ENCODE measurements at regions not wholly inside any gene's neighbourhood (a gene's known extent, or its start where the extent isn't known, plus 50 kb on each side); places are given as distances from the start of the nearest gene placed in this dataset.

DNA sequence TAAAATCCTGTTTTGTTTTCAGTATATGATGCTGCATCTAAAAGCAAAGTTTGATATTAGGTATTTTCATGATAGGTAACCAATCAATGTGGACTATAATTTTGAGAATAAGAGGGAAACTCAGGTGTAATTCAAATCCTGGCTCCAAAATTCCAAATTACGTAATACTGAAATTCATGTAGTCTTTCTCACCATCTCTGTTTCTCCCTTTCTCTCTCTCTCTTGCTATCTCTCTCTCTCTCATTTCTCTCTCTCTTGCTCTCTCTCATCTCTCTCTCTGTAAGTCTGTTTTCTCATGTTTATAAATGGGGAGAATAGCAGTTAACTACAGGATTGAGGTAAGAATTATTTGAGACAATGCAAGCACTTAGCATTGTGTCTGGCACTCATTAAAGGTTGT, 401.1 kb upstream of the TLE4 start:
- no peak for DNase-seq

DNA sequence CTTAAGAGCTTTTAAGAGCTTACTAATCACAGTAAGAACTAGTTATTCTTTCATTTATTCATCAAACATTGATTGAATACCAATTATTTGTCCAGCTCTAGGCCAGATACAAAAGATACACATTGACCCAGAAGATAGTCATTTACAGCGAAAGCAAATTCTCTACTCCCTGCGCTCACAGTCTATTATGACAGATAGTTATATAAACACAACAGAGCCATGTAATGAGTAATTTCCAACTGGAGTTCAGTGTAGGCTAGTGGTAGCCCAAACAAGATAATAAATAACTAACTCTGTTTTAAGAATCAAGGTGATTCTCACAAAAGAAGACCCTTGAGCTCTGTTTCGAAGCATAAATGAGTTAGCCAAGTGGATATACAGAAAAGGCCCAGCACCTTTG, 397.8 kb upstream of the TLE4 start:
- DNase-seq: no peak

DNA sequence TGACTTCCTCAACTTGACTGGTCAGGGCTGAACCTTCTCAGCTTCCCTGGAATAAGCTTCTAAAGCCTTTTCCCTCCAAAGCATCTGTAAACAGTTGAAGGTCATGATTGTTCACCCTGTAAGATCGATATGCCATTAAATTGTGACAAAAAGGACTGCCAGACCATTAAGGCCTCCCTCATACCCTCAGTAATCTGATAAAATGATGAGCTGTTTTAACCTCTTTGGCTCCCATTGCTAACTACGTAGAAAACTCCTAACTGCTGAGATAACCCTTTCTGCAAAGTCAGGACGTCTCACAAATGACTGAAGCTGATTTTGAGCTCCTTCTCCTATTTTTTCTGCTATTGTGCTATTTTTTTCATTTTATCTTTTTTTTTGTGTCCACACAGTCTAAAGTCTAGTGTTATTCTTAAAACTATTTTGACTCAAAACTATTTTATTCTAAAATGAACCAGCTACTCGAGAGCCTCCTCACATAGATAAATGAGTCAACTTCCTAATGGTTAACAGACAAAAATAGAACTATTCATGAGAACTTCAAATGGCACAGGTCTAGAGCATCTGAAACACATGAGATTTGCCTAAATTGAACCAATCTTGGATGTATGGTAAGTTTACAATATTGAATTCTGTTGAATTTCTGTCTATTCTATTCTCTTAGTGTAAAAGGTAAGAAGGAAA, 395.6 kb upstream of the TLE4 start:
- DNase-seq: no peak

DNA sequence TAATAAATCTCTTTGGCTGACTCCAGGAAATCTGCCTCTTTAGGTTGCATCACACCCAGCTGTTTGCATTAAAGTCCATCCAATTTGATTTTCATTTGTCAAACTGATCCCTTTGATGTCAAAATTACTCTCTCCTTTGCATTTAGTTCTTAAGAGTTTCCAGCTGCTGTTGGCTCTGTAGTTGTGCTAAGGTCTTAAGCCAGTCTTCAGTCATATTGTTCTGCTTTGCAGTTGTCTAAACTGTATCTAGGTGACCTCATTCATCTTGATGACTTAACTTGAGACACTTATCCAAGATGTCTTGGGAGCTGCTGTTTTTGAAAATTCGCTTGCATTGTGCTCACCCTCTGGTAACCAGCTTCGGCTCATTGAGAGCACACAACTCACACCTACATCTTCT, 386.9 kb upstream of the TLE4 start:
- no peak for DNase-seq

DNA sequence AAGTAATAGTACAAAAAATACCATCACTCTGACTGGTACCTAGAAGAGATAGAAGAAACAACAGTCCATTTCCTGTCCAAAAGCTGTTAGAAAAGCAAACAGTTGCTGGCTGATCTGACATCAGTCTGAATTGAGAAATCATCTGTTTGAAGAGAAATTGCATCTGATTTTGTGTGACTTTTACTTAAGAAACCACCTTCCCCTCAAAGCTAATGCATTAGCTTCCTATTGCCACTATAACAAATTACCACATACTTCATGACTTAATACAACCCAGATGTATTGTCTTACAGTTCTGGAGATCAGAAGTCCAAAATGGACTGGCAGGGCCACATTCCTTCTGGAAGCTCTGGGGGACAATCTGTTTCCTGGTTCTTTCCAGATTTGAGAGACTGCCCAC, 385.9 kb upstream of the TLE4 start:
- no peak for DNase-seq

DNA sequence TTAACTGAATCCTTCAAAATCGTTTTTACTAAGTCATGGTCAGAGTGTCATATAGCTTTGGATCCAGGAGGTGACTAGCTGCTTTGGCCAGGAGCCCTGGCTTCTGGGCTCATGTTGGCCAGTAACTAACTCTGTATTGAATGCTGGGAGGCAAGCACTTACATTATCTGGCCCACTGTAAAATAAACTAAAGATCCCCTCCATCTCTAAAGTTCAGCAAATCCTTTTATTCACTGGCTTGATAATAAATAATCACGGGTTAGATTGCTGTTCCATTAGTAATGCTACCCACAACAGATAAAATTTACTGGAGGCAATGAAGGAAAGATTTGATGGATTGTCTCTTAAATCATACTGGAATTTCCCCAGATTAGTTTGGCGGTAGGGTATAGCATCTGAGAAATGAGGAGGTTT, 382.2 kb upstream of the TLE4 start:
- DNase-seq: no peak

DNA sequence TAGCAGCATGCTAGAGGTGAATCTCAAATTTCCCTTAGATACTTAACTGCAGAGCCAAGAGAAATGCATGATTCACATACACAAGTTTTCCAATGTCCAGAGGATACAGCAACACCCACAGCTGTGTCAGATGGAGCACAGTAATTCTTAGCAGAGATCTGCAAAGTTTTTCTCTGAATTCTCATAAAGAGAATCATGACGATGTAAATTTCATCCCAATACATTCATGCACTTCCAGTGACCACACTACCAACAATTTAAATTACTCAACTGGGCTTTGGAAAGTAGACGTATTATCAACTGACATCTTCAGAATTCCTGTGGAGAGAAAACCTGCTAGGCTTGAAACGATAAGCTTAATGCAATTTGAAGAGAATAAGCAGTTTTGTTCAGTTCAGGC, 378.8 kb upstream of the TLE4 start:
- DNase-seq: no peak

DNA sequence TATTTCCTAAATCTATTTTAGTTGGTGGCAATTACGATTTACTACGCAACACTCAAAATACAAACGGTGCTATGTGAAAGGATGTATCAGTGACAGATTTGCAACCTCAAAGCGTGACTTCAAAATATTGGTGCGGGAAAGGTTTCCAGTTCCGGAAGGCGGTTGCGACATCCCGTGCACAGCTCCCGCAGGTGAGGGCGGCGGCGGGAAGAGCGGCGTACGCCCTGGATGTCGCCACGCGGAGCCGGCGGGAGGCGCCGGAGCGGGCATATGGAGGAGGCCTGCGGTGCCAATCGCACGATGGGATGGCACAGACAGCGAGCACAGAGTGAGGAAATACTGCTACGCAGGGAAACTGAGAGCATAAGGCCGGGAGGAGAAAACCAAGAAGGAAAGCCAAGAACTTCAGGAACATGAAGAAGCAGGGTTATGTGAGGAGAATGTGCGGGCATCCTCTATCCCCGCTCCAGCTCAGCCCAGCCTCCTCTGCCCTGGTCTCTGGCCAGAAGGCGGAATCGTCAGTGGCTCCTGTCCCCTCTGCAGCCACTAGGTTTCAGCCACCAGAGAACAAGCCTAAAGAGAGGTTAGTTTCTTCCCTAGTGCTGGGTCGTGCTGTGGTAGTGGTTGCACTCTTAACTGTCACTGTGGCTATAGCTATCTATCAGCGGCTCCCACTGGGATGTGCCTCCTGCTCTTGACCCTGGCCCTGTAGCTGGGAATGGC, 378.1 kb upstream of the TLE4 start:
- DNase-seq: no peak

DNA sequence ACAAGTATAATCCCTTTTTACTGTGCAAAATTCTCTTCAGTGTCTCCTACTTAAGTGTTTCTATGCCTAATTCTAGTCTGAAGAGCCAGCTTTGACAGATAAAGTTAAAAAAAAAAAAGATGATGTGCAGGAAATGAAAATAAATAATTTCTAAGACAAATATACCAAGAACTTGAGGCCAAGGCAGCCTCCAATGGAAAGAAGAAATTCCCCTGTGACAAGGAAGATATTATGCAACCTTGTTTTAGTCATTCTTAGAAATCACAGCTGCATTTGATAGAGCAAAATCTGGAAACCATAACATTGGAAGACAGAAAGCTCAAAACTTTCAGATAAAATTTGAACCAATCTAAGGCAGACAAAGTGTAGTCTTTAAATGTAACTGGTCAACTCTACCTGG, 375.9 kb upstream of the TLE4 start:
- no peak for DNase-seq

DNA sequence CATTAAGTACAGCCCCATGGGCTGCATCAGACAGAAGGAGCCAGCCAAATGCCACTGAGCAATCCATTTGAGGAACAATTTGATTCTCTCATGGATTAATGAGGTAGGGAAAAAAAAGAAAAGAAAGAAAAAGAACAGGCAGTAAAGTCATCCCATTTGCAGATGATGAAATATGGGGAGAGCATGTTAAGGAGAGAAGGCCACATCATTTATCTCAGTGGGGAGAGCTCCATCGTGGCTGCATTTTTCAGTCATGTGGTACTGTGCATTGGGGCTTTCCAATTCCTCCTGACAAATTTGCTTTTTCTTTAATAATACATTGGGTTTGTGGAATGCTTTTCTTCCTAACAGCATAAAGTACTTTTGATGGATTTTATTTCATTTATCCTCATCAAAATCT, 375.2 kb upstream of the TLE4 start:
- DNase-seq: no peak

DNA sequence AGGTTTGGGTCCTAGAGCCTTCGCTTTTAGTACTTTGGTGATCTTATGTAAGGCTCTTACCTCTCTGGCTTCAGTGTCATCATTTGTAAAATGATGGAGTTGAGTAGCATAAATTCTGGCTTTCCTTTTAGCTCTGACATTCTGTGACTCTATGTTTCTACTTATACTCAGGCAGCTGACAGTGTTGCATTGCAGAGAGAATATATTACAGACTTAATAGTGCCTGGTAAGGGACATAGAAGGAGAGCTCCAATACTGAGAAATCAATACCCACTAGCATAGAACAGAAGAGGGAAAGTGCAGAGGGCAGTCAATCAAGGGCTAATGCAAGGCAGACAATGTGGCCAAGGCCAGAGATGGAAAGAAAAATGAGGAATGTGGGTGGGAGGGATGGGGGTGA, 371.4 kb upstream of the TLE4 start:
- no peak for DNase-seq

DNA sequence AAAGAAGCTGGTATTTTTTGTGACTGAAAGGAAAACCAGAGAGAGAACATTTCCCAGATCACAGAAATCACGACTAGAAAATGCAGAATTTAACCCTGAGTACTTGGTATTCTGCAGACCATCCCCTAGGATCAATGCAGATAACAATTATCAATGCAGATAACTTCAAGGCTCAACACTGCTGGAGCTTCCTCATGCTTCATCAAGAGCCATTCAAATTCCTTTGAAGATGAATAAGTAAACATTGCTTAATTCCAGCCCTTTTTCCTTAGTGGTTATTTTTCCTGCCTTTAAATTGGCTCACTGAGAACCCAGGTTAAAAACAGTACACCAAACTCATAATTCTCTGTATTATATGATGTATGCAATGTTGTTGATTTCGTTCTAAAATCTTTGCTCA, 370.1 kb upstream of the TLE4 start:
- DNase-seq: no peak

DNA sequence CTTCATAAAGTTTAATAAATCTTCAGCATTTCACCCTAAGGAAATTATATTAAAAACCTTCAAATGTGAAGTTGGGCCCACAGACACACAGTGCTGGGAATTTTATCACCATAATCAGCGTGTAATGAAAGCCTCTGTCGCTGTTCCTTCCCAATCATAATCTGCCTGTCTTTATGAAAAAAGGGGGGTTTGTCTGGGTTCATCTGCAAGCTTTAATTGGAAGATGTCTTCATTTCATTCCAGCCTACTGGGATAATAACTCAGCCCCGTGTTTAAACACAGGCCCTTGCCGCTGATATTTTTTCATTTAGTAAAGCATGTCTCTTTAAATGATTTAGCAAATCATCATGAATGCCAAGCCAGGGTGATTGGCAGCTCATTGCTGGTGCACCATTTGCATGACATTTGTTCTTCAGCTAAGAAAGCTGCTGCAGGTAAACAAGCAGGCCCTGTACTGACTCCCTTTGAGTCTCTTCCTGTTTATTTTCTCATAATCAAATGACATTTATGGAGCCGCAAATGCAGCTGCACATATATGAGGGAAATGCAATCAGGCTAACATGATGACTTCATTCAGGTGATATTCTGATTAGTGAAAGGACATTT, 362.9 kb upstream of the TLE4 start:
- DNase-seq: no peak

DNA sequence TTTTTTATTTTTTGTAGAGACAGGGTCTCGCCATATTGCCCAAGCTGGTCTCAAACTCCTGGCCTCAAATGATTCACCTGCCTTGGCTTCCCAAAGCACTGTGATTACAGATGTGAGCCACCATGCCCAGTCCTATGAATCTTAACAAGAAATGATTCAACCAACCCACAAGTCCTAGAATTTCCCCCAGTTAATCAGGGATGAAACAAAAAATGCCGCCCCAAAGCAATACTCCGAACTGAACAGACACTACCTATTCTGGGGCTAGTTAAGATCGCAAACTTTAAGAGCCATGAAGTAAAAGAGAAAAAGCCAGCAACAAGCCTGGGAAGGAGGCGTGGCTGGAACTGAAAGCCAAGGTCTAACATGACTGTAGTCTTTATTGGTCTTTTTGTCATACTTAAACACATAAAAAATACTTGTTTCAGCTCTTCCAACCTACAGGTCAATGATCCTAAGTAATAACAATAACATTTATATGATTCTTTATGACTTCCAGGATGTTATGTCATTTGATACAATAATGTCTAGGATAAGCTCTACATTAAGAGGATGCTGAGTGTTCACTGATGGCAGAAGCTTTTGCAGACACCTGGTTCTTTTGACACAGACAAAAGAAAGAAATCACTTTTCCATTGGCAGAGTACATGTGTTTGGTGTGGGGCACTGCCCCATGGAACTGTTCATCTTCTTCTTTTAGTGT, 361.1 kb upstream of the TLE4 start:
- DNase-seq: no peak

DNA sequence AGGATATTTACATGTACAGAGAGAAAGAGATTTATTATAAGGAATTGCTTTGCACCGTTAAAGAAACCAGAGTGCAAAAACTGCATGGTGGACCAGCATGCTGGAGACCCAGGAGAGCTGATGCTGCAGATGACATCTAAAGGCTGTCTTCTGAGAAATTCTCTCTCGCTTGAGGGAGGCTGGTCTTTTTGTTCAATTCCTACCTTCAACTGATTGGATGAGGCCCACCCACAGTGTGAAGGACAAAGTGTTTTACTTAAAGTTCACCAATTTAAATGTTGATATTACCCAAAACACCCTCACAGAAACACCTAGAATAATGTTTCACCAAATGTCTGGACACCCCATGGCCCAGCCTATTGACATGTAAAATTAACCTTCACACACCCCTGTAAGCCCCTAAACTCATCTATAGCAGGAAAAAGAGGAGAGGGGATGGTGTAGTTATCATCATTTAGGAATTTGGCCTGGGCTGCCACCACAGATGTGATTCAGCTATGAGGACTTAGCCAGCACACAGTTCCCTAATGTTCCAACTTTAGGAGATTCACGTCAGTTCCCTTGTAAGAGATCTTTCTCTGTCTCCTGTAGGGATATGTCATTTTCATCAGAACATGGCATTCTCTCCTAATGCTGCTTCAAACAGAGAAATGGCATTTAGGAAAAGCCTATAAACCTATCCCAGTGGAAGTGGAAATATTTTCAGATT, 358.2 kb upstream of the TLE4 start:
- DNase-seq: no peak

DNA sequence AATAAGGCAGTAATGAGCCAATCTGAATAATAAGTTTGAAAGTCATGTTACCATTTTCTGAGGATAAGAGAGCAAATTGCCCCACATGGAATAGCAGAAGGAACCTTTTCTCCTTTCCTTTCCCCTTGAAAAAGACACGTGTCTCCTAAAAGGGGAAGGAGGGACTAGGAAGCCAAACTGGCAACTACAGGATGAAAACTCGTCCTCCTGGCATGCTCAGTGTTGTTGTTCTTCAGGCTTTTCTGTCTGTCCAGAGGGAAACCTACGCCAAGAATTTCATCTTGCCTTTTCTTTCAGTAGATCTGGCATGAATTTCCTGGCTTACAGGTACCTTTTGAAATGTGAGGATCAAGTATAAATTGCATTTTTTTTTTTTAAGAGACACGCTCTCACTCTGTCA, 355.9 kb upstream of the TLE4 start:
- DNase-seq: no peak

DNA sequence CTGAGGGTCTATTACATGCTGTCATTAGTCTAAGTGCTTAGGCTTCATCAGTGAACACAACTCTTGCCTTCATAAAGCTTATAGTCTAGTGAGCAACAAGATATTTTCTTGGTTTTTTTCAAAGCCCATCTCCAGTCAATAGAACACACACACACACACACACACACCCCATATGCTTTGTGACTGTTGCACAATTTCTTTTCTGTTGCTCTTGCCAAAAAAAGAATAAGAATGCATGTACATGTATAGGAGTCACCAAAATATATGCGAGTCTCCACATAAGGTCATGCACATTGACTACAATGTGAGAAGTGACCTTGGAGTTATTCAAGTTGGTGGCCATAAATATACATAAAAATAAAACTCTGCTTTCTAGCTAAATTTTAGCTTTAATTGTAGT, 351.5 kb upstream of the TLE4 start:
- DNase-seq: no peak

DNA sequence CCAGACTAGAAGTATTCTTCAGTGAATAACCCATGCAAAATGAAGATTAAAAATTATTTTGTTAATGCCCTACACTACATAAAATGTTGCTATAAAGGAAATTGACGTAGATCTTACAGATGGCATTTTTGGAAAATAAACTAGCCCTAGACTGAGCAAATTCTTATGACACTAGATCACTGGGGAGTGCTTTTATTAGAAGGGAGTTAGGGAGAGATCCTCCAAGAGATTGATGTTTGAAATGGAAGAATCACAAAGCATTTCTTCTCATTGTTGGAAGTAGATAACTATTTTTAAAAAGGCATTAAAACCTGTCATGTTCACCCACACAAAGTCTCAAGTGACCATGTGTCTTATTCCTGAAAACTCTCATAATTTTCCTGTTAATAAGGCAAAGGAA, 351.1 kb upstream of the TLE4 start:
- no peak for DNase-seq

DNA sequence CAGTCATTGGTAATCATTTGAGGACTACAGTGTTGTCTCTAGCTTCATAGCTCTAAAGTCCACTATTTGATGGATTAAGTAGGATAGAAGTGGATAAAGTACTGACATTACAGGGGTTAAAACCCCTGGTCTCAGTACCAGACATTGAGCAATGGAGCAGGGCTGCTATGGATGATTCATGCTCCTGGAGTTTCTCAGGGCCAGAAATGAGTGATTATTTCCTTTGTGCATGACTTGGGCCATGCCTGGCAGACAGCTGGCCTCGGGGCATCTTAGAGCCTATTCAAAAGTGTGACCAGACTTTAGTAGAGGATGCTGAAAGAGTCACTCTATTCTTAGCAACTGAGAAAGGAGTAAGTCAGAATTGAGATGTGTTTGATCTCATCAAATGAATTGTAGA, 350.7 kb upstream of the TLE4 start:
- no peak for DNase-seq

DNA sequence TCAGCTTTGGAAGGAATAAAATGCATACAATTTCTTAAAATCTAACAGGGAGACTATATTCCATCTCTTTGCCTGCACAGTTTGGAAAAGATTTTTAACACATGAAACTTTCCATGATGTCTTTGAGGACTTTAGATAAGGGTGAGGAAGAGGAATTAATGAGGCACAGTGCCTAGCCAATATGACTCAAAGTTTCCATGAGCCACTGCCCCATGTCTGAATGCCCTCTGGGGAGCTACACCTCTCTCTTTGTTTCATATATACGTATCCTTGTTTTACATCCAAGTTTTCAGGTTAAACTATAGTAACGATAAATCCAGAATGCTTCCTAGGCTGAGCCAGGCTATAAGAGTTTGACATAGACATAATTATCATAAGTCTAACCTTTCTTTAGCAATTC, 349.3 kb upstream of the TLE4 start:
- DNase-seq: no peak

DNA sequence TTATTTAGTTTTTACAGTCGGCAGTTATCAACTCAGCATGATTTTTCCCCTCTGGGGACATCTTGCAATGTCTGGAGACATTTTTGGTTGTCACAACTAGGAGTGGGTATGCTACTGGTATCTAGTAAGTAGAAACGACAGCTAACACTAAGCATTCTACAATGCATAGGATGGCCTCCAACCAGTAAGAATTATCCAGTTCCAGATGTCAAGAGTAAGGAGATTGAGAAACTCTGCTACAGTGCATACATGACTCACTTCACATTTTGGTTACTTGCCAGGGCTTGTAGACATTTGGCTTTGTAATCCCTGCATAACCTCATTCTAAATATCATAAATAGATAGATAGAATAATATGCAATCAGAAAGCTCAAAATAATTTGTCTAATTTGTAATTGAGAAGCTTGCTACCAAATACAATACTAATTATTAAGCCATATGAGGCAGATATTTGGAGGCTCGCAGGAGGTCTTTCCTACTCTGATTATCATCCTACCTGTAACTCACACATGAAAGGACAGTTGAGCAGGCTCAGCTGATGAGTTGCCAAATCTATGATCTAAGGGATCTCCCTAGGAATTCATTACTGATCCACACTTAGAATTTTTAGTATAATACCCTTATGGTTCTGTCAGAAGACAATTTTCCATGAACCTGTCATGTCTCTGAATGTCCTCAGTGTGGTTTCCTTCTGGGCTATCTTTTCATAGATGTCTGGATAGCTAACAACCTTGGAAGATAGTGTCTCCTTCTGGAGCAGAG, 346.9 kb upstream of the TLE4 start:
- no peak for DNase-seq

DNA sequence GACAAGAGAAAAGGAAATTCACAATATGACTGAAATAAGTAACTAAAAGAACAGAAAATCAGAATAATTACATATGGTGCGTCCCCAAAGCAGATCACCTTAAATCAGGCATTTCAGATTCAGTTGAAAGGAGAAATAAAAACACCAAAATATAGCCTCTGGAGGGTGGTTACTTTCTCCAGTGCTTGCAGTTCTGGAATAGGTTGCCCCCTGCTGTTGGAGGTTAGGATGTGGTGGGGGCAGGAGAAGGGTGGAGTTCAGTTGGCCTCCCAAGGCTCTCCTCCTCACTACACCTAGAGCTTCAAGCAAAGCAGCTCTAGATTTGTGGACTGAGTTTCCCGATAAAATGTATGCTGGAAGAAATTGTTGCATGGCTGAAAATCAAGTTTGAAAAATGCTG, 338.2 kb upstream of the TLE4 start:
- no peak for DNase-seq

Data from C1 segment of cervical spinal cord (tissue), 14 donors.